GM19239 (cell line): ENCODE measurements at regions not wholly inside any gene's neighbourhood (a gene's known extent, or its start where the extent isn't known, plus 50 kb on each side); places are given as distances from the start of the nearest gene placed in this dataset.
"Not testable (repeated sequence)": the region's sequence is repeated elsewhere in the genome, so short reads cannot be mapped to it uniquely, and the experiment has no call there.

Experiments used
- DNase-seq: peaks from one replicate; pipeline ENCODE4 v3.0.0; 2011; ENCODE audit warnings: low spot score; ENCODE audit not compliant: insufficient read length
- FAIRE-seq: peaks from 2 replicates; lab custom pipeline; 2011; peaks lifted over from hg19 to GRCh38; lab: Jason Lieb, UNC

GRCh38 chr10:58070956-58071355 lies 196.7 kb downstream of the IPMK start:
- FAIRE-seq, result no peak
- DNase-seq, result no peak

- FAIRE-seq, result no peak
- DNase-seq, result no peak
Measured at GRCh38 chr10:58068809-58069208, 198.9 kb downstream of the IPMK start.

GRCh38 chr10:58066979-58067378 lies 200.7 kb downstream of the IPMK start:
- no peak for FAIRE-seq
- DNase-seq, result no peak

GRCh38 chr10:58066126-58066525 lies 201.6 kb downstream of the IPMK start:
- DNase-seq (no peak), FAIRE-seq (no peak)

- DNase-seq (no peak), FAIRE-seq (no peak)
Measured at GRCh38 chr10:58065529-58065815, 202.2 kb downstream of the IPMK start.

- no peak for FAIRE-seq
- DNase-seq, result no peak
Measured at GRCh38 chr10:58064714-58065528, 202.8 kb downstream of the IPMK start.

GRCh38 chr10:58063861-58064480 lies 203.7 kb downstream of the IPMK start:
- FAIRE-seq, result no peak
- DNase-seq, result no peak

- FAIRE-seq, result not testable (repeated sequence)
Measured at GRCh38 chr10:58058683-58059082, 209.0 kb downstream of the IPMK start.

GRCh38 chr10:58054881-58055280 lies 212.8 kb downstream of the IPMK start:
- FAIRE-seq, result no peak
- no peak for DNase-seq

More at GRCh38 chr10:58058683-58059082, 209.0 kb downstream of the IPMK start:
- DNase-seq, result not testable (repeated sequence)

- FAIRE-seq (no peak), DNase-seq (no peak)
Measured at GRCh38 chr10:58052772-58053171, 214.9 kb downstream of the IPMK start.

- no peak for DNase-seq
- FAIRE-seq, result no peak
Measured at GRCh38 chr10:58050575-58050974, 217.1 kb downstream of the IPMK start.

GRCh38 chr10:58048936-58049335 lies 218.8 kb downstream of the IPMK start:
- FAIRE-seq, result no peak
- DNase-seq, result no peak

GRCh38 chr10:58044072-58044471 lies 223.6 kb downstream of the IPMK start:
- DNase-seq (no peak), FAIRE-seq (no peak)

GRCh38 chr10:58041901-58042300 lies 225.8 kb downstream of the IPMK start:
- DNase-seq (no peak), FAIRE-seq (no peak)

GRCh38 chr10:58030208-58030607 lies 237.5 kb downstream of the IPMK start:
- DNase-seq (no peak), FAIRE-seq (no peak)

- FAIRE-seq (no peak), DNase-seq (no peak)
Measured at GRCh38 chr10:58028597-58029366, 238.9 kb downstream of the IPMK start.

GRCh38 chr10:58027426-58027825 lies 240.3 kb downstream of the IPMK start:
- FAIRE-seq, result no peak
- DNase-seq, result no peak

GRCh38 chr10:58026036-58026435 lies 241.7 kb downstream of the IPMK start:
- DNase-seq (no peak), FAIRE-seq (no peak)

GRCh38 chr10:58023341-58024073 lies 244.2 kb downstream of the IPMK start:
- FAIRE-seq (no peak), DNase-seq (no peak)

GRCh38 chr10:58019863-58020537 lies 247.7 kb downstream of the IPMK start:
- no peak for DNase-seq
- no peak for FAIRE-seq
